PC-9 (cell line): ENCODE measurements at regions not wholly inside any gene's neighbourhood (a gene's known extent, or its start where the extent isn't known, plus 50 kb on each side); places are given as distances from the start of the nearest gene placed in this dataset.

Experiments
- BruUV-seq: library from RNA; stranded (reverse); fragments of 400-500 nt; replicated peaks from 2 replicates; lab custom pipeline; 2021; lab: Mats Ljungman, UMichigan
- CTCF ChIA-PET: fragments of 300-600 bp; sonication (Branson Sonifier 250); formaldehyde crosslinking; loops from one replicate; lab custom pipeline; 2022; ENCODE audit warnings: antibody characterized with exemption; lab: Charles Lee
- POLR2A ChIA-PET: fragments of 300-600 bp; sonication (Branson Sonifier 250); formaldehyde crosslinking; loops from one replicate; lab custom pipeline; 2022; ENCODE audit warnings: antibody characterized with exemption; ENCODE audit not compliant: unreplicated experiment; lab: Charles Lee
- DNase-seq, 2 experiments: peaks; one replicate each; pipeline versions ENCODE4 v3.0.0 to v3.0.0-alpha.2; 2015 to 2022; ENCODE audit warnings: mixed read lengths in 1 of 2
- H2AFZ ChIP-seq: fragments of 200-600 bp; sonication (generic); 2 replicates; pipeline ENCODE4 v1.8.1; 2017; ENCODE audit warnings: antibody characterized with exemption
- H3F3A ChIP-seq: fragments of 200-600 bp; sonication (generic); 2 replicates; pipeline ENCODE4 v1.8.1; 2017; ENCODE audit warnings: antibody characterized with exemption, mild to moderate bottlenecking, low read depth; ENCODE audit not compliant: insufficient read depth
- H3K27ac ChIP-seq: fragments of 200-600 bp; sonication (generic); 2 replicates; pipeline ENCODE4 v1.6.1; 2016; ENCODE audit warnings: mixed run types
- H3K27me3 ChIP-seq: fragments of 200-600 bp; sonication (generic); 2 replicates; pipeline ENCODE4 v1.6.1; 2016; ENCODE audit warnings: low read depth, mixed run types; ENCODE audit not compliant: insufficient read depth
- H3K36me3 ChIP-seq: fragments of 200-600 bp; sonication (generic); 2 replicates; pipeline ENCODE4 v1.6.1; 2016; ENCODE audit warnings: low read depth, mixed run types
- H3K4me1 ChIP-seq: fragments of 200-600 bp; sonication (generic); replicated peaks from 2 replicates; pipeline ENCODE4 v1.6.1; 2016; ENCODE audit warnings: mixed run types; ENCODE audit not compliant: insufficient read depth
- H3K4me2 ChIP-seq: fragments of 200-600 bp; sonication (generic); 2 replicates; pipeline ENCODE4 v1.6.1; 2017; ENCODE audit warnings: mixed run types
- H3K4me3 ChIP-seq: fragments of 200-600 bp; sonication (generic); 2 replicates; pipeline ENCODE4 v1.6.1; 2016; ENCODE audit warnings: mixed run types
- H3K79me2 ChIP-seq: fragments of 200-600 bp; sonication (generic); 2 replicates; pipeline ENCODE4 v1.6.1; 2017; ENCODE audit warnings: low read depth, mixed run types
- H3K9me2 ChIP-seq: fragments of 200-600 bp; sonication (generic); 2 replicates; pipeline ENCODE4 v1.8.1; 2017; ENCODE audit warnings: mild to moderate bottlenecking; ENCODE audit not compliant: insufficient read depth
- H3K9me3 ChIP-seq: fragments of 200-600 bp; sonication (generic); 2 replicates; pipeline ENCODE4 v1.8.1; 2016; ENCODE audit warnings: low read depth; ENCODE audit not compliant: insufficient read depth
- H4K20me1 ChIP-seq: fragments of 200-600 bp; sonication (generic); 2 replicates; pipeline ENCODE4 v1.8.1; 2017; ENCODE audit not compliant: insufficient read depth
- CTCF ChIP-seq: fragments of 200-600 bp; sonication (generic); conservative IDR thresholded peaks from 2 replicates; pipeline ENCODE4 v1.6.1; 2017; ENCODE audit warnings: mixed run types, antibody characterized with exemption, mild to moderate bottlenecking, moderate library complexity
- EZH2 ChIP-seq: fragments of 200-600 bp; sonication (generic); IDR thresholded peaks from 2 replicates; pipeline ENCODE4 v1.8.0; 2017; ENCODE audit warnings: antibody characterized with exemption, low read depth
- intact Hi-C: fragments of 100-400 bp; cut with micrococcal nuclease; formaldehyde crosslinking; loops from one replicate; pipeline ENCODE4 v1.10.0; 2022; ENCODE audit not compliant: unreplicated experiment

- DNase-seq: no peak
- no peaks in the 10 kb centered on the region for H3K4me1 ChIP-seq
- H3K9me2 ChIP-seq: no peaks in the 10 kb centered on the region; the same call in 1 of the 2 replicates
- ChIA-PET CTCF (no interaction called here), POLR2A (no interaction called here)
- no peaks in the 10 kb centered on the region for H3F3A ChIP-seq
- BruUV-seq: no TSS peak
- intact Hi-C loops: no loop called here
- no peaks in the 10 kb centered on the region for H3K79me2 ChIP-seq
- no peaks in the 10 kb centered on the region for H3K36me3 ChIP-seq
- H3K9me3 ChIP-seq: no peaks in the 10 kb centered on the region
- TF ChIP-seq CTCF (no peak), EZH2 (no peak)
- no peak overlapping the region for H3K27ac ChIP-seq
- no peak overlapping the region for H3K4me2 ChIP-seq
- H3K4me3 ChIP-seq: no peak overlapping the region
- H2AFZ ChIP-seq: no peak overlapping the region
- H3K27me3 ChIP-seq: no peaks in the 10 kb centered on the region
- no peaks in the 10 kb centered on the region for H4K20me1 ChIP-seq
These were observed 639.7 kb upstream of the CXADR start for GRCh38 chr21:16873176-16873575.

DNA sequence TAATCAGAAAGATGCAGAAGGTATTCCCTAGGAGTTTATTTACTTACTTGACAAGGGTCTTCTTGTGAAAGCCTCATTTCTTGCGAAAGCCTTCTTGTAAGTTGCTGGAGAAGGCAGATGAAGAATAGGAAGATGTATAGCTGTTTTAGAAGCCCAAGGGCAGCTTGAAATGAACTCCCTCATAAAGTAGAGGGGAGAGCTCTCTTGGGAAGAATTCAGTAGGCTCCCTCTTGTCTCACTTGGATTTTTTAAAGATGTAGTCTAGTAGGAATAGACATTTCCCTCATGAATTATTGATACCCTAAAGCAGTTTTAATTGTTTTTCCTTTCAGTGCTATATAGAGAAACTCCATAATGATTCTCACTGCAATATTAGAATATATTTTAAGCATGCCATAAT is 639.2 kb upstream of the CXADR start:
- no peak for TF ChIP-seq CTCF
- TF ChIP-seq EZH2: no peak
- H3K27ac ChIP-seq: no peak overlapping the region
- DNase-seq: no peak
- H3K9me3 ChIP-seq: no peaks in the 10 kb centered on the region
- ChIA-PET POLR2A (no interaction called here), CTCF (no interaction called here)
- no TSS peak for BruUV-seq
- H3K27me3 ChIP-seq: no peaks in the 10 kb centered on the region
- H3F3A ChIP-seq: no peaks in the 10 kb centered on the region
- no peak overlapping the region for H3K4me3 ChIP-seq
- no peaks in the 10 kb centered on the region; the same call in 1 of the 2 replicates for H3K9me2 ChIP-seq
- H4K20me1 ChIP-seq: no peaks in the 10 kb centered on the region
- H3K36me3 ChIP-seq: no peaks in the 10 kb centered on the region
- H2AFZ ChIP-seq: no peak overlapping the region
- H3K79me2 ChIP-seq: no peaks in the 10 kb centered on the region
- no peaks in the 10 kb centered on the region for H3K4me1 ChIP-seq
- intact Hi-C loops: no loop called here
- H3K4me2 ChIP-seq: no peak overlapping the region

DNA sequence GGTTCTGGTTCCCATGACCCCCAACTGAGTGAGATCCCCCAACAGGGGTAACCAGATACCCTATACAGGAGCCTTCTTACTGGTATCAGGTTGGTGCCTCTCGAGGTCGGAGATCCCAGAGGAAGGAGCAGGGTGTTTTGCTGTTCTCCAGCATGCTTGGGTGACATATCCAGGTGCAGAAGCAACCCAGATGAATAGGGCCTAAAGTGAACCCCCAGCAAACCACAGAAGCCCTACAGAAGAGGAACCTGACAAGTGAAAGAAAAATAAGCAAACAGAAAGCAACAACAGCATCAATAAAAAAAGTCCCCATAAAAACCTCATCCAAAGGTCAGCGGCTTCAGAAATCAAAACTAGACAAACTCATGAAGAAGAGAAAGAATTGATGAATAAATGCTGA is 633.4 kb upstream of the CXADR start:
- H3K36me3 ChIP-seq: no peaks in the 10 kb centered on the region
- ChIA-PET POLR2A (interaction anchor here (0.6 kb wide), 1 partner anchor 19 kb away, joined by 5 read pairs; no protein-coding TSS in a partner anchor), CTCF (no interaction called here)
- H3K27me3 ChIP-seq: no peaks in the 10 kb centered on the region
- no peaks in the 10 kb centered on the region for H3K9me3 ChIP-seq
- H3K4me3 ChIP-seq: no peak overlapping the region
- DNase-seq: no peak
- H3K4me1 ChIP-seq: no peaks in the 10 kb centered on the region
- H2AFZ ChIP-seq: no peak overlapping the region
- no TSS peak for BruUV-seq
- no peaks in the 10 kb centered on the region for H4K20me1 ChIP-seq
- no peaks in the 10 kb centered on the region for H3K79me2 ChIP-seq
- H3K9me2 ChIP-seq: no peaks in the 10 kb centered on the region
- no peak overlapping the region for H3K4me2 ChIP-seq
- intact Hi-C loops: no loop called here
- TF ChIP-seq EZH2: no peak
- no peak for TF ChIP-seq CTCF
- H3F3A ChIP-seq: no peaks in the 10 kb centered on the region
- no peak overlapping the region for H3K27ac ChIP-seq
